ENCODE measurements at regions not wholly inside any gene's neighbourhood (a gene's known extent, or its start where the extent isn't known, plus 50 kb on each side); places are given as distances from the start of the nearest gene placed in this dataset.

DNA sequence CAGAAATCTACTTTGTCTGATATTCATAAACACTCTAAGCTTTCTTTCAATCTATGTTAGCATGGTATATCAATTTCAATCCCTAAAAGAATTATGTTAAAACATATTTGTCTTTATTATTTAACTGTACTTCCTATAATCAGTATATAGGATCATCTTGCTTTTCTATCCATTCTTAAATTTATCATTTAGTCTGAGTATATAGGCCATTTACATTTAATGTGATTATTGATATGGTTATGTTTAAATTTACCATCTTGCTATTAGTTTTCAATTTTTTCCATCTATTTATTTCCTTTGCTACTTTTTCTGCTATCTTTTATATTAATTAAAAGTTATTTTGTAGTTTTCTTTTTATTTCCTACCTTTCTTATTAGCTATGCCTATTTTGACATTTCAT is 174.8 kb upstream of the MBNL1 start:
- no peak for TF ChIP-seq POLR2A (IDR thresholded peaks at IDR 0.05; ENCODE audit: low read depth, low read length)
- TF ChIP-seq POLR2AphosphoS5 (IDR thresholded peaks at IDR 0.05; ENCODE audit: low read depth, low read length), result no peak
- no peak for TF ChIP-seq POU2F2 (IDR thresholded peaks at IDR 0.05; ENCODE audit: low read depth, low read length)
- no peak for TF ChIP-seq PAX5 (IDR thresholded peaks at IDR 0.05; ENCODE audit: insufficient read depth, low read length, severe bottlenecking)

All from GM12891 (cell line).